SKM-1 (cell line): ENCODE measurements at regions not wholly inside any gene's neighbourhood (a gene's known extent, or its start where the extent isn't known, plus 50 kb on each side); places are given as distances from the start of the nearest gene placed in this dataset.

Source experiments
- DNase-seq: peaks from one replicate; lab custom pipeline; 2025; ENCODE audit not compliant: unreplicated experiment; lab: John Stamatoyannopoulos, UW

DNA sequence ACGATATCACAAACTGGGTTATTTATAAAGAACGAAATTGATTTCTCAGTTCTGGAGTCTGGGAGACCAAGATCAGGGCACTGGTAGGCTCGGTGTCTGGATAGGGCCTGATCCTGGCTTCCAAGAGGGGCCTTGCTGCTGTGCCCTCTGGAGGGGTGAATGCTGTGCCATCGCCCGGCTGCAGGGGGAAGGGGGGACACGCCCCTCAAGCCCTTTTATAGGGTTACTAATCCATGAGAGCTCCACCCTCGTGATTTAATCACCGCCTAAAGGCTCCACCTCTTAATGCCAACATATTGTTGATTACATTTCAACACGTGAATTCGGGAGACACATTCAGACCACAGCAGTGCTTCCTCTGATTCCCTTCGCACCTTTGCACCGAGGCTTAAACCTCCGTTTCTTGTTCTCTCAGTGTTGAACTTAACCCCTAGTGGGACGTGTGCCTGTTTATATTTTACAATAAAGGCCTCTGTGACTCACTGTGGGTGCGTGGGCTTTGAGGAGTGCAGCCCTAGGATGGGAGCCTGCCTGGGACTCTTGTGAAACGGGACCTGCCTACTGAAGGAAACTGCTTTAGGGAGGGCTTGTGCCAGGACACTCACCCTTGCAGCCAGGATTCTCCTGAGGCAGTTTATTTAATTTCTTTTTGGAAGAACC is 52.4 kb upstream of the SPATA13 start:
- no peak for DNase-seq

- no peak for DNase-seq
These were observed 51.9 kb upstream of the SPATA13 start for GRCh38 chr13:24108615-24108965.

DNA sequence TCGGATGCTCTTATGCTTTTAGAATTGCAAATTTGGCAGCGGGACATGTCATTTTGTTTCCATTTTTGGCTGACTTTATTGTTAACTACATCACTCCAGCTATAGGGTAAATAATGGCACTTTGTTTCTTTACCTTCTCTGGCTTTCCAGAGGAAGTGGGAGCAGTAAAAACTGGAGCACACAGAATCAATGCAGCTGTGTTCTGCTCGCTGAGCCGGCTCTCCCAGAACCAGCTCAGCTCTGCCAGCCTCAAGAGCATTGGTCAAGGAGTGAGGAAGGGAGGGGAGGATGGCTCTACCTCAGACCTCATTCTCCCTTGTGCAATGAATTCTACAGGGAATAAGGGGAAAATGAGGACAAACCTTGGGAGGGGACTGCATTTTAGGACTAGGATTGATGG is 50.5 kb upstream of the SPATA13 start:
- DNase-seq = no peak
